ENCODE measurements at regions not wholly inside any gene's neighbourhood (a gene's known extent, or its start where the extent isn't known, plus 50 kb on each side); places are given as distances from the start of the nearest gene placed in this dataset.

GRCh38 chr4:3343358-3343757 lies 50.5 kb downstream of the RGS12 start:
- no peak for DNase-seq

DNA sequence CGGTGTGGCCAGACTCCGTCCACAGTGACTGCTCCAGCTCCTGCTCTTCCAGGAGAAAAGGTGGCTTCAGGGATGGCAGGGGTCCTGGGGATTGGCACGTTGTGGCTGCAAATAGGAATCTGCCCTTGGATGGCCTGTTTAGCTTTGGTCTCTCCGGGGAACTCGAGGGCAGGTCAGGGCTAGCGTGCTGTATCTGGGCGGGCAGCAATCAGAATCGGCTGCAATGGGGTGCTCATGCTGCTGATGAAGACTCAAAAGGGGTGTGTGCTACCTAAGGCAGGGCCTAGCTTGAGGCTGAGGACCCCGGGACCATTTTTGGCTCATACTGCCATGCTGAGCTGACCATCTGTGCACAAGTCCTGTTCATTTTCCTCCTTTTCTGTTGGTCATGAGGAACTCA lies 51.3 kb downstream of the RGS12 start:
- no peak for DNase-seq

DNA sequence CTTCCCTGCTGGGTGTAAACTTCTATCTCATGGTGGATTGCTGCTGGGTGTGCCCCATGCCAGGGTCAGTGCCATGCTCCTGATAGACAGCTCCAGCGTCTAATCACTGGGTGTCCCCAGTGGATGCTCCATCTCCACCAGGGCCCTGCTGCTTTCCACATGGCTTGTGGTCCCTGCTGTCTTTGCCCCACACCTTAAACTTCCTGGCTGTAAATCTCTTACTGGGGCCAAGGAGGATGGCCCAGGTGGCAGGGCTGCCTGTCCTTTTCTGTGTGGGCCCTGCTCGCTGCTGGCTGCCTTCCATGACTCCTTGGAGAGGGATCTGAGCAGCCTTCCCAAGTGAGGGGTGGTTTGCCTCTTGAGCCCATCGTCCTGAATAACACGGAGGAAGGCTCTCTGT lies 51.8 kb downstream of the RGS12 start:
- DNase-seq = no peak

DNA sequence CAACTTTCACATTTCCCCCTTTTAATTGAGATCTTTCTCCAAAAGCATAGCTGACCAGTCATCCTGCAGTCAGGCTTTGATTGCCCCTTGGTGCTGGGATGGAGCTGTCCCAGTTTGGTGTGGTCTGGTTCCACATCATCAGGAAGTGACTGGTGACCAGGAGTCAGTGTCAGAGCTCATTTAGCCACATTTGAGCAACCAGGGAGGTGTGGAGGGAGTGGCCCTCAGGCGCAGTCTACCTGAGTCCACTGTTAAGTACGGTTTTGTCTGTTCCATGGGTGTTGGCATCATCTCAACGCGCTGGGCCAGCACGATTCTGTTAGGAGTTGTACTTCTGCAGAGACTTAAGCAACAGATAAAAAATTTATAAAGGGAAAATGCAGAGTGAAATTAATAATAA lies 52.6 kb downstream of the RGS12 start:
- no peak for DNase-seq

- DNase-seq = peak; percentile 13 to 27
These were observed 53.3 kb downstream of the RGS12 start for GRCh38 chr4:3346146-3346545.

DNA sequence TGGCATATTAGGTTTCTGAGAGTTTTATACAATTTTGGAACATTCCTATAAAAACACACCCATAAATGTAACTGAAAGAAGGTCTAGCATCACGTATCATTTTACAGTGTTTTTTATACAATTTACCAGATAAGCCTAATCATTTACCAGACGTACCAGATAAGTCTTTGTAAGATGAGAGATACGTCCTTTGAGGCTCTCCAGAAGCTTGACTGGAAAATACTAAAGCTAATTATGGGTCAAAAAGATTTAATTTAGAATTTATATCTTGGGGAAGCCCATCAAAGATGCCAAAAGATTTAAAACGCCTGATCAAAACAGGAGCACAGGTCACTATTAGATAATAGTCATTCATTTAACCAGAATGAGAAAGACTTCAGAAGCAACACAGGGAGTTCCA lies 55.0 kb downstream of the RGS12 start:
- DNase-seq = no peak

DNA sequence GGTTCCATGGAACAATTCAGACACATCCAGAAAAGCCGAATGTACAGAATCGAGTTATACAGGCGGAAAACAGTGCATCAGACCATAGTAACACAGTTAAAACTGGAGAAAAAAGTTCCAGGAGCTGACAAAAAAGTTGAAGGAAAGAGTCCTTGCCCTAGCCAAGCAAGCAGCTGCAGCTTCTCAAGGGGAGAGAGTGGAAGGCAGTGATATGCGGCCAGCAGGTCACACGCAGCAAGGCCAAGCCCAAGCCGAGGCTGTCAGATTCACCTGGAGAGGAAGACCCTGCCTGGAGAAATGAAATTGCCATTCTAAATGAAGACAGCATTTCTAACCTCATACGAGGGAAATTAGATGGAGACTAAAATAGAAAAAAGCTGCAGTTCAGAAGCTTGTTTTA lies 55.8 kb downstream of the RGS12 start:
- DNase-seq = no peak

DNA sequence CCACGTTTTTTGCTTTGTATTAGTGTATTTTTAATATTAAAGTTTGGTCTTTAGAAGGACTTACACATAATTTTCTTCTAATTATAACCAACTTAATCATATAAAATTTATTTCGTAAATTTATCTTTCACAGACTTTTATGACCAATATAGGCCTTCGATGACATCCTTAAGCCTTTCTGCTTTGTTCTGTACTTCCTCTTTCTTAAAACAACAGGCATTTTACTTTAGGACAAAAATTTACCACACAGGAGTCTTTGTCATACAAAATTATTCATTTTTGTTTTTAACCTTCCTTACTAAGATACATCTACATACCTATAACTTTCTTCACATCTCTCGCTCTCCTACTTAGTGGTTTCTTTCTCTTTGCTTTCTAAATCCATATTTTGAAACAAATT lies 56.3 kb downstream of the RGS12 start:
- no peak for DNase-seq

- no peak for DNase-seq
These were observed 59.2 kb downstream of the RGS12 start for GRCh38 chr4:3351997-3352396.

DNA sequence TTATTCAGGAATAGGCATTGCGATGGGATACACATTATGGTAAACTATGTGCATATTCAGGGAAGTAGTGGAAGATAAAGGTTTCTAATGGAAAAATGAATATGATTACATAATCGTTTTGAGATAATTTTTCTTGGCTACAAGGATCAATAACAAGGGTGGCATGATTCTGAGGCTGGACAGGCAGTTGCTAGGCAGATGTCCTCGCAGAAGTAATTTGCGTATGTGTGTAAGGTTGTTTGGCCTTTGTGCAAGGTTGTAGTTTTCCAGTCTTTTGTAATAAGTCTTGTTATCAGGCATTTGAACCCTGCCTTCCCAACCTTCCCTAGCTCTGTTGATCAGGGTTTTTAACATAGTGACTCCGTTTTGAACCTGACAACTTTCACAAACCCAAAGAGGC lies 59.7 kb downstream of the RGS12 start:
- DNase-seq = no peak

GRCh38 chr4:3352941-3353594 lies 60.2 kb downstream of the RGS12 start:
- no peak for DNase-seq

GRCh38 chr4:3353752-3354454 lies 61.1 kb downstream of the RGS12 start:
- DNase-seq = no peak

- DNase-seq = no peak
These were observed 61.6 kb downstream of the RGS12 start for GRCh38 chr4:3354455-3354811.

GRCh38 chr4:3355266-3355748 lies 62.5 kb downstream of the RGS12 start:
- no peak for DNase-seq

- DNase-seq = no peak
These were observed 65.8 kb downstream of the RGS12 start for GRCh38 chr4:3358656-3359055.

DNA sequence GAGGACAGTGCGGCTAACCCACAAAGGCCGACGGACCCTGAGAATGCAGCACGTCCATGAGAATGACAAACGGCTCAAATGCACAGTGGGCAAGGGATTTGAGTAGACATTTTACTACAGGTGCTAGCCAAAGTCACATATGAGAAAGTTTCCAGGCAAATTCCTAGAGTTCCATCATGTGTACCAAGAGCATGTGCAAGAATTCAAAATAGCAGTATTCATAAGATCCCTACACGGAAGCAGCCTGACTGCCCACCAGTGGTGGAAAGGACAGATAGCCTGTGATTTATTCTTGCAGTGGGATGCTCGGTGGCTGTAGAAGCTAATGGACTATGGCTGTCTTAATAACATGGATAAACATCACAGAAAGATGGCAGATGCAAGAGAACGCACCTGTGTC lies 68.0 kb downstream of the RGS12 start:
- no peak for DNase-seq

DNA sequence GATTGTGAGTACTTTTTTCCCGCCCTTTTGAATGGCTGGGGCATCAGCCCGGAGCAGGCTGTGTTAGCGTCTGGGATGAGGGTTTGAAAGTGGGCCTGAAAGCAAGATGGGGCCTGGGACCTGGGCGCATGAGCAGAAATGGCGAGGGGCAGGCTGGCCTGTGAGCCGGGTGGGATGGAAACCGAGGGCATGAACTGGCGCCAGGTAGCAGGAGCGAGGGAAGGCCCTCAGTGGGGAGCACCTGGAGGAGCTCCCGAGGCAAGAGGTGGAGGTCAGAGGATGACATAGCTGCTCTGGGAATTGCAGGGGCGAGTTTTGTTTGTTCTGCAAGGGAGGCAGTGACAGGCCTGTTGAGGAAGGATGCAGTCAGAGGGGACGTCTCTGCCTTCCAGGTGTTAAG lies 68.6 kb downstream of the RGS12 start:
- DNase-seq = no peak

DNA sequence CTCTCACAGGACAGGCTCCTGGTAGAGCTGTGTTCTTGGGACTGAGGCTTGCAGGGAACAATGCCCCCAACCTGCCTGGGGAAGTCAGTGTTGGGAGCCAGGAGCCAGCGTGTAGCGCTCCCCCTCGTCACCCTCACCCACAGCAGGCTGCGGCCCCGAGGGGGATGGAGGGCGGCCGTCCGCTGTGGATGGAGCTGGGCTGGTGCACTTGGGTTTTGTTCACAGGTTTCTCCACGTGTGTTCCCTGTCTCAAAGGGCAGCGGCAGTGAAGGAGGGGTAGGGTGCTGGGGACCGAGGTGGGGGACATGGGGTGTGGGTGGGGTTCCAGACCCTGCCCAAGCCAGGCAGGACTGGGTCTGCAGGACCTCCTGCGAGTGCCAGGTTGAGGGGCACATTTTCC lies 69.1 kb downstream of the RGS12 start:
- DNase-seq = no peak

DNA sequence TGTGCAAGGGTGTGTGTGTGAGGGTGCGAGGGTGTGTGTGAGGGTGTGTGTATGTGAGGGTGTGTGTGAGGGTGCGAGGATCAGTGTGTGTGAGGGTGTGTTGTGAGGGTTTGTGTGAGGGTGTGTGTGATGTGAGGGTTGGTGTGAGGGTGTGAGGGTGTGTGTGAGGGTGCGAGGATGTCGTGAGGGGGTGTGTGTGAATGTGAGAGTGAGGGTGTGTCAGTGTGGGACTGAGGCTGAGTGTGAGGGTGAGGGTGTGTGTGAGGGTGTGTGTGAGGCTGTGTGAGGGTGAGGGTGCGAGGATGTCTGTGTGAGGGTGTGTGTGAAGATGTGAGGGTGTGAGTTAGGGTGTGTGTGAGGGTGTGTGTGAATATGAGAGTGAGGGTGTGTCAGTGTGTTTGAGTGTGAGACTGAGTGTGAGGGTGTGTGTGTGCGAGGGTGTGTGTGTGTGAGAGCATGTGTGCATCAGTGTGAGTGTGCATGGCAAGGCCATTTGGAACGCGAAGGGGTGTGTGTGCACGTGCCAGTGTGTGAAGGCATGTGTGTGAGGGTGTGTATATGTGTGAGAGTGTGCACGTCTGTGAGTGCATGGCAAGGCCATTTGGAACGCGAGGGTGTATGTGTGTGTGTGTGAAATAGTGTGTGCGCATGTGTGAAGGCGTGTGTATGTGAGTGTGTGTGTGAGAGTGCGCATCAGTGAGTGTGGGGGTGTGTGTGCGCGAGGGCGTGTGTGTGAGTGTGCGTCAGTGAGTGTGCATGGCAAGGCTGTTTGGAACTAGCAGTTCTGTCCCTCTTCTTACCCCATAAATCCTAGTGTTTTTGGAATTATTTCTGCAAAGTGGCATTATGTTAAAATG lies 69.8 kb downstream of the RGS12 start:
- no peak for DNase-seq

DNA sequence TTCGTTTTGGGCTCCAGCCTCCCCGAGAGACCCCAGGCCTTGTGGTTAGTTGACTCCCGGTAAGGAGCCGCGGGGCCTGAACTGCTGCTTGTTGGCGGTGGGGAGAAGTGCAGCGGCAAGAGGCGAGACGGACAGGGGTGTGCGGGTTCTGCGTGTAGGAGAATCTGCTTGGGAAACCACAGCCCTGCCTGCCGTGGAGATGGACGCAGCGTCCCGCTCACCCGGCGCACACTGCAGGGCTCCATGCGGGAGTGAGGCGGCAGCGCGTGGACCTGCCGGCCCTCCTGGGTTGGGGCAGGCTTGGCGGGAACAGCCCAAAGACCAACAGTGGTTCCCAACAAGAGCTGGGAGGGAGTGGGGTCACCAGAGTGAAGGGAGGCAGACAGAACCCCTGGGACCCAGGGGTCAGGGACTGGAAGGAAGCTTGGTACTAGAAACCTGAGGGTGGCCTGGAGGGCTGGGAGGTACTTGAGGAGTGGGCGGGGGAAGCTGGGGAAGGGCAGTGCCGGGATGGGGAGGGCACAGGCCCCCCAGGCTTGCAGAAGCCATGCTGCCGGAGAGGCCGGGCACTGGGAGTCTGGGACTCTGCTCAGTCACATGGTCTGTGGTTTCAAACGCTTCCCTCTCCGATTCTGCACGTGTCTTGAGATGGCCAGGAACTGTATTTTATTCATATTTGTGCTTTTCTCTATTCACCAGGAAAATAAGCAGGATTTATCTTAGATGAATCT lies 70.8 kb downstream of the RGS12 start:
- no peak for DNase-seq

- DNase-seq = no peak
These were observed 71.4 kb downstream of the RGS12 start for GRCh38 chr4:3364199-3364598.

- no peak for DNase-seq
These were observed 72.0 kb downstream of the RGS12 start for GRCh38 chr4:3364634-3365314.

- DNase-seq = no peak
These were observed 72.5 kb downstream of the RGS12 start for GRCh38 chr4:3365326-3365725.

Data from SHP77 (cell line).